Keratinocyte (primary cell): ENCODE measurements at regions not wholly inside any gene's neighbourhood (a gene's known extent, or its start where the extent isn't known, plus 50 kb on each side); places are given as distances from the start of the nearest gene placed in this dataset.

Experiments
- CTCF ChIP-seq, 3 experiments: IDR thresholded peaks in 1 of 3; conservative IDR thresholded peaks in 1 of 3; optimal IDR thresholded peaks in 1 of 3; 2 replicates in 2 of 3; 3 replicates in 1 of 3; pipeline versions ENCODE3 to v1.5.1; 2011; ENCODE audit warnings: low read length in 3 of 3, mild to moderate bottlenecking in 3 of 3, moderate library complexity in 2 of 3, control low read depth in 1 of 3, inconsistent platforms in 1 of 3; ENCODE audit not compliant: insufficient read depth in 2 of 3; ENCODE audit errors: extremely low read depth in 1 of 3
- EZH2 ChIP-seq: IDR thresholded peaks from one replicate; pipeline ENCODE4 v1.6.1; 2012; ENCODE audit warnings: inconsistent platforms, mild to moderate bottlenecking, low read length, moderate library complexity

- no peak for TF ChIP-seq CTCF (optimal IDR thresholded peaks at IDR 0.05 in 1 of 3, IDR thresholded peaks at IDR 0.05 in 1 of 3, conservative IDR thresholded peaks at IDR 0.05 in 1 of 3; ENCODE audit: extremely low read depth in 1 of 3, insufficient read depth in 2 of 3, low read length in 3 of 3)
- TF ChIP-seq EZH2, result no peak
Measured at GRCh38 chr1:8146257-8146855, 120.2 kb upstream of the ERRFI1 start.
